HG03064 (cell line): ENCODE measurements at regions not wholly inside any gene's neighbourhood (a gene's known extent, or its start where the extent isn't known, plus 50 kb on each side); places are given as distances from the start of the nearest gene placed in this dataset.
"Not testable (repeated sequence)": the region's sequence is repeated elsewhere in the genome, so short reads cannot be mapped to it uniquely, and the experiment has no call there.

ENCODE experiments used
- ATAC-seq: cut with Tn5 transposase; IDR thresholded peaks from one replicate; pipeline ENCODE4 v1.9.1; 2021; ENCODE audit warnings: low read depth; ENCODE audit not compliant: unreplicated experiment

DNA sequence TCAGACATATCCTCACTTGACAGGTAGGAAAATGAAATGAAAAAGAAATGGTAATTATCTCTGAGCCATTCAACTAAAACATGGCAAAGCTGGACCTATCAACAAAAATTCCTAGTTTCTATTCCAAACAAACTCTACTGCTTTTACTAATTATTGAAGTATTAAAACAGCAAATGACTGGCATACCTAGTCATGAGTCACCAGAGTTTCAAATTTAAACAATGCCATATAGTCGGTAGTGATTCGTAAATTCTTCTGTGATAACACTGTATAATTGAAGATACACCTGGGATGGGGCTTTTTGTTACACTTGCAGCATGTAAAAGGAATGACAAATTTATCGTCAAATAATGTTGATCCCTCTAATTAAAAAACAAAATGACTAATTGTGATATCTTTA is 153.1 kb upstream of the THUMPD2 start:
- no peak for ATAC-seq

DNA sequence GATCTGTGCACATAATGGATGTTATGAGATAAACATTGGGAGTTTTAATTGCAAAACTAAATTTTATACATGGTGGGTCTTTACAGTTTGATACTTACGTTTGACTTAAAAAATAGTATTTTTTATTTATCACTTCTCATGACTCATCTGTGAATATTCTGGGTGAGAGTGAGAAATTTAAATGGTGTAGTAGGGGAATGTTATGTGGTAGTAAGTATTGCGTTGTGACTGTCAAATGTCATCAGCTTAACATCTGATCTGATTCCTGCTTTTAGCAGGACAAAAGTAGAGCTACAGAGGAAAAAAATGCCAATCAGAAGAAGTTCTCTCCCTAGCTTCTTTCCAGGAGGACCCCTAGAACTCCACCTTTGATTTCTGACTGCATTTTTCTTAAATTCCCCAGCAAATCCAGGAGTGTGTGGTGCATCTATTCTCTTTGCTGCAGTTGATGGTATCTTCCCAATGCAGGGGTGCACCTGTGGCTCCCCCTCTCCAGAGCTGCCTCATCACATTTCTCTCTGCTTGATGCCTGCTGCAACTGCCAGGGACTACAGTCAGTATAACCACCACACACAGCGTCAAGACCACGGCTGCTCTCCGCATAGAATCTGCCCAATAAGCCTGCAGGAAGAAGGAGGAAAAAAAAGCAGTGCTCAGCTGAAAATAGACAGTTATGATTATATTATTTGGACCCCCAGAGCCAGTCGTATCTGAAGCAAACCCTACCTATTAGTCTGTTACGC is 151.3 kb upstream of the THUMPD2 start:
- no peak for ATAC-seq

DNA sequence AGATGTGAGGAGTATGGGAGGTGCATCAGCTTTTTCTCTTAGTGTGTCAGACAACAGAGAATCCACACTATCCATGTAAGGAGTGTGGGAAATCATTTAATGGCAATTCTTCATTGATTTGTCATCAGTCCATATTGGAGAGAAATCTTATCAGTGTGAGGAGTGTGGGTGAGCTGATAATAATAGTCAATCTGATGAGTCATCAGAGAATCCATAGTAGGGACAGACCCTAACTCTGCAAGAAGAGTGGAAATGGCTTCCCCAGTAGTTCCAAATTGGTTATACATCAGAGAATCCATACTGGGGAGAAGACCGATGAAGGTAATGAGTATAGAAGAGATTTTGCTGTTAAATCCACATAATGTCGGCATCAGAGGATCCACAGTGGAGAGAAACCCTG is 150.5 kb upstream of the THUMPD2 start:
- ATAC-seq, result no peak

DNA sequence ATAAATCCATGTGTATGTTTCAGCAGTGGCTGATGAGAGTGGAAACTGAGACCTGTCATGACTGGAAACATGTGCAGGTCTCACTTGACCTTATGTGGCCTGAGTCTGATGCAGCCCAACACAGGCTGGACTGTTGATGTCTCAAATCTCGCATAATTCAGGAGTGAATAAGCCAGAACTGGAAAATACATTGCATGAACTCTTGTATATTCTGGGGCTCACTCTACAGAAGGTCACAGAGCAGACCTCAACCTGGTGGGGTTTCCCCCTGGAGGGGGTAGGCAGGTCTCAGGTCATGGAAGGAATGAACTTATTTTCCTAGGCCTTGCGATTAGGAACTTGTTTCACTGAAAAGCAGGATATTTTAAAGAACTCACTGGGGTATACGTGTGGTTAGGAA is 146.3 kb upstream of the THUMPD2 start:
- ATAC-seq, result no peak

DNA sequence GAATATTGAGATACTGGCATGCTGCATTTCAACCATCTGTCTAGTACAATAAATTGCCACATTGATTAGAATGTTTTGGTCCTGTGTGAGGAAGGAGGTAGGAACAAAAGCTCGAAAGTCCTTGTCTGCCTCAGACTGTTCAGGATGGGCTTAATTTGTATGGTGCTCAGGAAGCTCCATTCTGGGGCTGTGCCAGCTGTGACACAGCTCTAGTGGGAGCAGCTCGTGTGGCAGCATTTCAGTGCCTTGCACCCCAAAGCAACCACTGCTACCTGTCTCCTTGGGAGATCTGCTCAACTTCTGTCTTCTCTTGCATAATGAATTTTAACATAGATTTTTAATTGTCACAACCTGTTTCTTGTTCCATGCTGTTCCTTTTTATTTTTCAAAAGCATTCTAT is 144.4 kb upstream of the THUMPD2 start:
- ATAC-seq, result no peak

DNA sequence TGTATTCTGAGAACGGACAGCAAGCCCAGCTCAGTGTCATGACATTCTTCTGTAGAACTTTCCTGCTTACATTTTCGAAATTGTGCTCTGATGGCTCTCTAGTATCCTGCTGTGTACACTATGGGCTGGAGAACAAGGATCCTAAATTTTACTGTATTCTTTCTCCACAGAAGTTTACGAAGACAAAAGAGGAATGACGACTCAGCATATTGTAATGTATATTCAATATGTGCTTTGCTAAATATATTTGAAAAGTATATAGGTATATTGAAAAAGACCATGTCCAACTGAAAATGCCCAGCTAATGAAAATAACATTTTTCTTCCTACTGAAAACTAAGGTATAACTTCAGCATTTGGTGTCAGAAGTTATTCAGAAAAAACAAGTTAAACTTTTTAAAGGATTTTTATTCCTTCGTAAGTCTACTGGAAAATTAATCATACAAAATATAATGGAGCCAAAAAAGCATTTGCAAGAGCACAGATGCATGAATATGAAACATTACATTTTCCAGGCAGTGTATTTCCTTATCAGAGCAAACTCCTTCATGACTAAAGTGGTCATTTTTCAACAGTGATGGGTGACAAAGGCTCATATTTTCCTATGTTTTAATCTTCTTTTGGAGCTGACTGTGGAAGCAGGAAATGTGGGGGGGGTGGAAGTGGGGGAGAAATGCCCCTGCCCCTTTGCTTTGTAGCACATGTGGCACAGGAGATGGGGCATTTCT is 143.8 kb upstream of the THUMPD2 start:
- ATAC-seq, result no peak

DNA sequence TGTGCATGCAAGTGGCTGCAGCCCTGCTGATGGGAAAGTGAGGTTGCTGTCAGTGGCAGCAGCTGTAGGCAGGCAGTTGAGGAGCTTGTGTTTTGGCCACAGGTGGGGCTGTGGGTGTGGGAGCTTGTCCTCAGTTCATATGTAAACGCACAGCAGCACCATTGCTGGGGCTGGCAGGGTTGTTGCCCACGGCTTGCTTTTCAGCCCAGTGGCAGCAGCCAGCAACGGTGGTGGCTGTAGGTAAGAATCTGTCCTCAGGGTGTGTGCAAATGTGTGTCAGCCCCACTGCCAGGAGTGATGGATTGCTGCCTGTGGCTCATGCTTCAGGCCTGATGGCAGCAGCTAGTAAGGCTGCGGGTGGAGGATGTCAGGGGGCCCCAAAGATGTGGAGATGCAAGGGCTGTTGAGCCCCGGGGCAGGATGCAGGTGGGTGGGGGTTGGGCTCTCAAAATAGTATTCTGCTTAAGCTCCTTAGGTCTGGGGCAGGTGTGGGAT is 141.3 kb upstream of the THUMPD2 start:
- ATAC-seq, result no peak

DNA sequence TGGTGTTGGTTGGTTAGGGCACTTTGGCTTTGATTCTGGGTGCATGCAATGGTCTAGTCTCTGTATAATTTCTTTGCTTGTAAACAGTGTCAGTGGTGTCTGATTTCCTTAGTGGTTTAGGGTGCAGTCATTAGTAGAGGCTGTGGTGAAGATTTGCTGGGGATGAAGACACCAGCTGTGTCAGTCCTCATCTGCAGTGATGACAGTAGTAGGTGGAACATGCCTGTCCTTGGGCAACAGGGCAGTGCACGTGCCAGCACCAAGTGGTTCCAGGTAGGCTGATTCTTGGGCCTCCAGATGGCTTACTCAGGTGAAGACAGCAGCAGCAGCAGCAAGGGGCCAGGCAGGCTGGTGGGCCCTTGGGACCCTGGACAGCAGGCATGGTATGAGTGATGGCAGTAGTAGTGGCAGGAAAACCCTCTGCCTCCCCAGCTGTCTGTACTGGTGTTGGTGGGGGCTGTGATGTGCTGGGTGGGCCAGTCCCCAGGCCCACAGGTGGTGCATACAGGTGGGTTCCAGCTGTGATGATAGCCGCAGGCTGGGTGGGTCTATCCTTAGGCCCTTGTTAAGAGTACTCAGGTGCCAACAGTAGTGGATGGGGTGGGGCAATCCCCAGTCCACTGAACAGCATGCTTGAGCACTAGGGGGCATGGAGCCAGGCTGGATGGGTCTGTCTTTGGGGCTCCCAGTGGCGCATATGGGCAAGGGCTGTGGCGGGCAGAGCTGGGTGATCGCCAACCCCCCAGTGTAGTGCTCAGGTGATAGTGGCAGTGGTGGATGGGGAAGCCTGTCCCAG is 140.7 kb upstream of the THUMPD2 start:
- ATAC-seq, result no peak

DNA sequence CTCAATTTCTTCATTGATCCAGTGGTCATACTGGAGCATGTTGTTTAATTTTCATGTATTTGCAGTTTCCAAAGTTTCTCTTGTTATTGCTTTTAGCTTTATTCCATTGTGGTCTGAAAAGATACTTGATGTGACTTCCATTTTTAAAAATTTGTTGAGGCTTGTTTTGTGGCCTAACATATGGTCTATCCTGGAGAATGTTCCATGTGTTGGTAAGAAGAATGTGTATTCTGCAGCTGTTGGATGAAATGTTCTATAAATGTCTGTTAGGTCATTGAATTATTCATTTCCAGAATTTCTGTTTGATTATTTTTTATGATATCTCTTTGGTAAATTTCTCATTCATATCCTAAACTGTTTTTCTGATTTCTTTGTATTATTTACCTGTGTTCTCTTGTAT is 139.8 kb upstream of the THUMPD2 start:
- no peak for ATAC-seq

DNA sequence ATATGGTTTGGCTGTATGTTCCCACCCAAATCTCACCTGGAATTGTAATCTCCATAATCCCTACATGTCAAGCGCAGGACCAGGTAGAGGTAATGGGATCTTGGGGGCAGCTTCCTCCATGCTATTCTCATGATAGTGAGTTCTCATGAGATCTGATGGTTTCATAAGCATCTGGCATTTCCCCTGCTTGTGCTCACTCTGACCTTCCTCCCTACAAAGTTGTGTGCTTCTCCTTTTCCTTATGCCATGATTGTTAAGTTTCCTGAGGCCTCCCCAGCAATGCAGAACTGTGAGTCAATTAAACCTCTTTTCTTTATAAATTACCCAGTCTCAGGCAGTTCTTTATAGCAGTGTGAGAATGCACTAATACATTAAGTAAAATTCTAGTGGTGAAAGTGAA is 138.3 kb upstream of the THUMPD2 start:
- not testable (repeated sequence) for ATAC-seq

DNA sequence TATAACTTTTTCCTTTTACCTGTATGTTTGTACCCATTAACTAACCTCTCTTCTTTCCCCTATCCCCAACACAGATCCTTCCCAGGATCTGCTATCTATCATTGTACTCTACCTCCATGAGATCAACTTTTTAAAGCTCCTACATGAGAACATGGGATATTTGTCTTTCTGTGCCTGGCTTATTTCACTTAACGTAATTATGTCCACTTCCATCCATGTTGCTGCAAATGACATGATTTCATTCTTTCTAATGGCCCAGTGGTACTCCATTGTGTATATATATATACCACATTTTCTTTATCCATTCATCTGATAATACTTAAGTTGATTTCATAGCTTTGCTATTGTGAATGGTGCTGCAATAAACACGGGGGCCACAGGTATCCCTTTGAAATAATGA is 135.9 kb upstream of the THUMPD2 start:
- no peak for ATAC-seq

DNA sequence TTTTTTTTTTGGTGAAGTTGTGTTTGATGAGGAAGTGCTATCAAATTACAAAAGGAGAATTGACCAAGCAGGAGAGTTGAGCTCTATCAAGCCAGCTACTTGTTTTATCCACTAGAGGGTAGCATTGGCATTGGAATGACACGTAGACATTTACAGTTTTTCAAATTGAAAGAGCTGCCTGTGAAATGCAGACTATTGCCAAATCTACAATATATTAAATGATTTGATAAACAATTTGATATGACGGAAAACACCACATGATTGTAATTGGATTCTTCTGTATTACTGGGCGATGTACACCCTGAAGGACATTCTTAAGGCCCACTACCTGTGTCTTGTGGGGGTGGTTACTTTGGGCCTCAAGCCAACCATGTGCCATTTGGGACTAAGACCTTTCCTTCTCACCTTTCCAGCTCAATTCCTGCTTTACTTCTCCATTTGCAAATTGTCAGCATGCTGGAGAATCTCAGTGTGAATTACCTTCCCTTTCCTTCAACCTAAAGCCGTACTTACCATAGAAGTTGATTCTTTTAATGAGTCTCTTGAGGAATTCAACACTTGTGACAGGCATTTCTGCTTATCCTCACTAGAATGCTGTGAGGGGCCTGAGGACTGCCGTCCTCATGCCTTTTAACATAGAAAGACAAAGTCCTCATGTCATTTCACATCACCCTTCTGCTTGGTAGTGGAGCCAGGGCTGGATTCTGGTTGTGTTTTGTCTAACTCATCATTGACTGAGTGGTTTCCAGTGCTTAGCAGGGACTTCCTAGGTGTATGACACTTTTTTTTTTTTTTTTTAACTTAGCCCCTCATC is 134.8 kb upstream of the THUMPD2 start:
- no peak for ATAC-seq

DNA sequence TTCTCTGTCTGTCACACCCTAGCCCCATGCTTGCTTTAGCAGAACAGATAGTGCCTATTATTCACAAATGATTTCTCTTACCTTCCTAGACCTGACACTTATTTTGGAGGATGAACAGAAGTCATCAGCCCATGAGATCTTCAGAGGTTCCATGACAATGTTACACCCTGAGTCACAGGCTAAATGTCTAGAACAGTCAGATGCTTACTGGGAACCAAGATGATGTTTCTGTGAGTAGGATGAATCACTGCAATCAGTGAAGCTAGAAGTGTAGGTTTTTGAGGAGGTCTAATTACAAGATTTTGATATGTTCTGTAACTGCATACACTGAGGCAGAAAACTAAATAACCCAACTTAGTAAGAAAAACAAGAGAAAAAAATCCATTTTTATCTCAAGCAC is 123.0 kb upstream of the THUMPD2 start:
- no peak for ATAC-seq

DNA sequence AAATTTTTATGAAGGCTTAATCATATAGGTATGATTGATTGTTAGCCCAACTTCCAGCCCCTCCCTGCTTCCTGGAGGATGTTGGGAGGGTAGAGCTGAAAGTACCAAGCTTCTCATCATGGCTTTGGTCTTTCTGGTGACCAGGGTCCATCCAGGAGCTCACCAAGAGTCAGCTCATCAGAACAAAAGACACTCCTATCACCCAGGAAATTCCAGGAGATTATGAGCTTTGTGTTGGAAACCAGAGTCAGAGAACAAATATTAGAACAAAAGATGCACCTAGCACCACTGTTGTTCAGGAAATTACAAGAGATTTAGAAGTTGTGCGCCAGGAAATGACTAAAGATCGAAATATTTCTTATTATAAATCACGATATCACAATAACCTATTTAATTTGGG is 119.9 kb upstream of the THUMPD2 start:
- no peak for ATAC-seq

DNA sequence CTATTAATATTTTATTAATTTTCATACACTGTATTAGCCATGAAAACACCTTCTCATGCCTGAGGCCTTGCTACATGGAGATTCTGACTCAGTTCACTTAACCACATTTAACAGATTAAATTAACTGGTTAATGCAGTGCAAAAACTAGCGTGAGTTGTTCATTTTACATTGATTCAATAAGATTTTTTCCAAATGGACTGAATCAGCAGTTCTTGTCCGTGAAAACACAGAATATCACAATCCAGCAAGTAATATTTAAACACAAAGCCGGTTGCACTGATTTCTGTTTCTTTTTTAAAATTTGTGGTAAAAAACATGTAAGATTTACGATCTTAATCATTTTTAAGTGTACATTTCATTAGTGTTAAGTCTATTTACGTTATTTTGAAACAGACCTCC is 118.2 kb upstream of the THUMPD2 start:
- ATAC-seq, result no peak

DNA sequence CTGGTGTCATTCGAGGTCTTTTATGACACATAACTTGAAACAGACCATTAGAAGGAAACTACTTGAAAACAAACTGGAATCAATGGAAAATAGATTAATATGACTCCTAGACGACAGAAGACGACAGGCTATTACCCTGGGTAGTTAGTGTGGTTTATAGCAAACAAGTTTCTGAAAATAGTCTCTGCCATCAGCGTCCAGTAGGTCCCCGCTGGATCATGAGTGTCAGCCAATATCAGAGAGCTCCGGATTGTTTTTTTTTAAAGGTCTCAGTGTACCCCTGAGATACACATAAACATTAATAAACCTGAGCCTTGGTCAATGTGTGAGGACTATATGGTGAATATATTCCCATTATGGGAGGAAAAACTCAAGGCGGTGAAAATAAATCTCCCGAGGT is 115.0 kb upstream of the THUMPD2 start:
- no peak for ATAC-seq

DNA sequence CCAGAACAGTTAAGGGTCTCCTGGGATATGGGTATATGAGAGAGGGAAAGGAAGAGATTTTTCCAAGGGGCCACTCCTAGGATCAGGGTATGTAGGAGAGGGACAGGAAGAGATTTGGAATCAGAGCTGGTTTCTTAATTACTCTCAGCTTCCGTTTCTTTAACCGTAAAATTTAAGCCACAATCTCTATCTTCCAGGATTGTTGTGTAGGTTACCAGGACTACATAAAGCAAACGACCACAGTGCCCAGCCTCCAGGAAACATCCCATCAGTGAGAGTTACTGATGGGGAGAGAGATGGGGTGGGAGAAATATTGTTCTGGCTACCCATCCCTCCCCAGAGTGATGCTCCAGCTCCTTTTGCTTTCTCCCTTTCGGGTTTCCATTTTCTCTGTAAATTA is 114.6 kb upstream of the THUMPD2 start:
- ATAC-seq, result no peak

DNA sequence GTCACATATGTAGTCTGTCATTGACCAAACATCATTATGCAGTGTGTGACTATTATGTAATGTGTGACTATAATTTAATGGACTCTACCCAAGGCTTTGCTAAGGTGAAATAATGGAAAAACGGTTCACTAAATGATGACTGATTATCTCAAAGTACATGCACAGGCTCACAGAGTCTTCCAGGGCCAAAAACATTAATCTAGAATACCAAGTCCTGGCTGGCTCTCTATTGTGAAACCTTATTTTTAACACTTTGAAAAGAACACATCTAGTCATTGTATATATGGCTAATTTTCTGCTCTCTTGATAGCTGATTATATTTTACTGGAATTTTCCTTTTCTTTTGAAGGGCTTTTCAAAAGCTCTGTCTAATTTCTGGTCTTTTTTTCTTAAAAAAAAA is 102.9 kb upstream of the THUMPD2 start:
- ATAC-seq, result no peak

DNA sequence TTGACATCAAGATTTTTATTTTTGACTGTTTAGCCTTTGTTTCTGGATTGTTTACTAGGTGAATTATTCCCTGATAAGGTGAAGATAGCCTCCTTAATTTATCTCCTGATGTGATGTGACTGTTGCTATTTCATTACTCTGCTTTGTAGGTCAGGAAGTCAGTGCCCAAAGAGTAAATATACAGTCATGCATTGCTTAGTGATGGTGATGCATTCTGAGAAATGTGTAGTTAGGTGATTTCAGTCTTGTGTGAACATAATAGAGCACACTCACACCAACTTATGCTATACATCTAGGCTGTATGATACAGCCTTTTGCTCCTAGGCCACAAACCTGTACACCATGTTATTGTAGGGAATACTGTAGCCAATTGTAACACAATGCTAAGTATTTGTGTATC is 102.4 kb upstream of the THUMPD2 start:
- no peak for ATAC-seq

DNA sequence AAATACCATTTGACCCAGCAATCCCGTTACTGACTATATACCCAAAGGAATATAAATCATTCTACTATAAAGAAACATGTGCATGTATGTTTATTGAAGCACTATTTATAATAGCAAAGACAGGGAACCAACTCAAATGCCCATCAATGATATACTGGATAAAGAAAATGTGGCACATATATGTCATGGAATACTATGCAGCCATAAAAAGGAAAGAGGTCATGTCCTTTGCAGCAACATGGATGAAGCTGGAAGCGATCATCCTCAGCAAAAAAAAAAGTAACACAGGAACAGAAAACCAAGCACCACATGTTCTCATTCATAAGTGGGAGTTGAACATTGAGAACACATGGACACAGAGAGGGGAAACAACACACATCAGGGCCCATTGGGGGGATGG is 99.9 kb upstream of the THUMPD2 start:
- not testable (repeated sequence) for ATAC-seq

DNA sequence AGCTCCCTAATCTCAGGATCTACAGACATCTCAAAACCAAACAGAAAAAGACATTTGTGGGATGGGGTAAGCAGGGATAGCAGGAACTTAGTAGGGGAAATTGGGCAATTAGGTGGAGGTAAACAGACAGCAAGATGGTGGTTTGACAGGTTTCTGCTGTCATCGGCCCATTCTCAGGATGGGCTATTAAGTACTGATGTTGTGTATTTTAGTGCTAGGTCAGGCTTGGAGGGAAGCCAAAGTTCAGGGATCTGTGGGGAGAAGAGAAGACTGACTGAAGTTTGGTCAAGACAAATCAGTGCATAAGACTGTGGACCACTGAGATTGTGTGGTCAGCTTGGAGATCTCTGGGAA is 96.8 kb upstream of the THUMPD2 start:
- ATAC-seq, result no peak
